ENCODE measurements at regions not wholly inside any gene's neighbourhood (a gene's known extent, or its start where the extent isn't known, plus 50 kb on each side); places are given as distances from the start of the nearest gene placed in this dataset.

DNA sequence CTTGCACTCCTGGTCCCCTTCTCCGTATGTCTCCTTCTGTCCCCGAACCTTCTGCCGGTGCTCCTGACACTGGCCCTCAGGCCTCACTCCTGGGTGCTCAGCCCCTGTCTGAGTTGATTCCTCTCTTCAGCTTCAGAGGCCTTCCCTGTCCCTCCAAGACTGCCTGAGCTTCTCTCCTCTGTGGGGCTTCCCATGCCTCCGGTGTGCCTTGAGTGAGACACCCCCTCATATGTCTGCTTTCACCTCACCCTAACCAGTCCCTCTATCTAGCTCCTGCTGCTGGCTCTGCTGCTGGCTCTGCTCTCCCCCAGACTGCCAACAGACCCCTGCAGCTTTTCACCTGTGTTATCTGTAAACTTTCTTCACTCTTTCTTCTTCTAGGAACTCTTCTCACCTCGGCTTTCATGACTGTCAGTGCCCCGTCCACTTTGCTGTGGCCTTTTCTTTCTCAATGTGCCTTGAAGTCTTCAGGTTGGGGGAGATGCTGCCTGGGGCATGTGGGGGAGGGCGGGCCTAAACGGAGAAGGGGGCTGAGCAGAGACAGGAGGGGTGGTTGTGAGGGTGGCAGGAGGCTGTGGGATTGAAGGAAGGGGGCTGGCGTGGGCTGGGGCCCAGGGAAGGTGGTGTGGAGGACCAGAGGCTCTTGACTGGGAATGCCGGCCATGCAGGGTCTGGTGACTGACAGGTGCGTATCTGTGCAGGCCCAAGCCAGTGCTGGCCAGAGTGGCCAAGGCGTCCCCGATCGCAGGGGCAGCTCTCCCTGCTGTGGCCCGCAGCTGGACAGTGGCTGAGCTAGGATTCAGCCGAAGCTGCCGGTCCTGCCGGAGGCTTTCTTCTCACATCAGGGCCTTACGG is 81.3 kb downstream of the METRNL start:
- Mint-ChIP-seq H3K4me1 (no peaks in the 10 kb centered on the region), H3K4me3 (no peak overlapping the region), H3K36me3 (ENCODE audit: low read depth) (no peaks in the 10 kb centered on the region), H3K27me3 (peaks cover 34% of the 10 kb centered on the region), H3K27ac (no peak overlapping the region), H3K9me3 (peaks cover 2% of the 10 kb centered on the region)
- intact Hi-C loops (cut with micrococcal nuclease), result no loop called here
- ChIA-PET POLR2A (no interaction called here), CTCF (no interaction called here)
- ATAC-seq (ENCODE audit: low read depth) (no peak), DNase-seq (no peak)
- TF ChIP-seq, protein P1, sequence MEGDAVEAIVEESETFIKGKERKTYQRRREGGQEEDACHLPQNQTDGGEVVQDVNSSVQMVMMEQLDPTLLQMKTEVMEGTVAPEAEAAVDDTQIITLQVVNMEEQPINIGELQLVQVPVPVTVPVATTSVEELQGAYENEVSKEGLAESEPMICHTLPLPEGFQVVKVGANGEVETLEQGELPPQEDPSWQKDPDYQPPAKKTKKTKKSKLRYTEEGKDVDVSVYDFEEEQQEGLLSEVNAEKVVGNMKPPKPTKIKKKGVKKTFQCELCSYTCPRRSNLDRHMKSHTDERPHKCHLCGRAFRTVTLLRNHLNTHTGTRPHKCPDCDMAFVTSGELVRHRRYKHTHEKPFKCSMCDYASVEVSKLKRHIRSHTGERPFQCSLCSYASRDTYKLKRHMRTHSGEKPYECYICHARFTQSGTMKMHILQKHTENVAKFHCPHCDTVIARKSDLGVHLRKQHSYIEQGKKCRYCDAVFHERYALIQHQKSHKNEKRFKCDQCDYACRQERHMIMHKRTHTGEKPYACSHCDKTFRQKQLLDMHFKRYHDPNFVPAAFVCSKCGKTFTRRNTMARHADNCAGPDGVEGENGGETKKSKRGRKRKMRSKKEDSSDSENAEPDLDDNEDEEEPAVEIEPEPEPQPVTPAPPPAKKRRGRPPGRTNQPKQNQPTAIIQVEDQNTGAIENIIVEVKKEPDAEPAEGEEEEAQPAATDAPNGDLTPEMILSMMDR (IDR thresholded peaks at IDR 0.05), result no peak

DNA sequence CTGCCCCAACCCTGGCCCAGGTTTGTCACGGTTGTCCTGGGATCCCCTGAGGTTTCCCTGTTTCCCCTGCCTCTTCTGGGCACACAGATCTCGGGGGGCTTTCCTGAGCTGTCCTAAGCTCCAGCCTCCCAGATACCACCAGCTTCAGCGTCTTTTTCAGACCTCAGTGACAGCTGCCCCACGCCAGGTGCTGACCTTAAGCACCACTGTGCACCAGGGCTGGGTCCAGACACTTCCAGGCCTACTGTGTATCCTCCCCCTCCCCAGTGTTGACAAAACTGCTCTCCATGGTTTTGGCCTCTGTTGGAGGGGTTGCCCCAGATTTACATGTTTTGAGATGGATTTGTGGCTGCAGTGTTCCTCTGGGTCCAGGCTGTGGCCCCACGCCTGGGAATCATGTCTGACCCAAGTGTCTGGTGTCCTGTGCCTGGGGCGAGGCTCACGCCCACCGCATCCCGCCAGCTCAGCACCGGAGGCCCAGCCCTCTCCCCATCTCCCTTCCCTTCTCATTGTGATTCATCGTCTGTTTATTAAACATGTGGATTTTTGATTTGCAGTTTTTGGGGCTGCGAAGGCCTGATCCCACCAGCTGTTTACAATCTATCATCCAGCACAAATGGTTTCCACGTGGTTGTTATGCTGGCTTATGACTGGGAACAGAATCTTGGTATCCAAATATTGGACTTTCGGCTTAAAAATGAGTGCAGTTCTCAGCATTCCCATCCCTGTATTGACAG is 82.1 kb downstream of the METRNL start:
- intact Hi-C loops (cut with micrococcal nuclease), result no loop called here
- H3K27ac Mint-ChIP-seq, result no peak overlapping the region
- peaks cover 3% of the 10 kb centered on the region for H3K9me3 Mint-ChIP-seq
- TF ChIP-seq, protein P1 (IDR thresholded peaks at IDR 0.05), result no peak
- ATAC-seq (ENCODE audit: low read depth) (no peak), DNase-seq (no peak)
- H3K4me3 Mint-ChIP-seq, result no peak overlapping the region
- ChIA-PET CTCF (no interaction called here), POLR2A (no interaction called here)
- peaks cover 35% of the 10 kb centered on the region for H3K27me3 Mint-ChIP-seq
- no peaks in the 10 kb centered on the region for H3K4me1 Mint-ChIP-seq
- no peaks in the 10 kb centered on the region for H3K36me3 Mint-ChIP-seq (ENCODE audit: low read depth)

GRCh38 chr17:83162035-83162745 is 82.8 kb downstream of the METRNL start:
- Mint-ChIP-seq H3K4me1 (no peaks in the 10 kb centered on the region), H3K27ac (no peak overlapping the region), H3K4me3 (no peak overlapping the region), H3K9me3 (peaks cover 8% of the 10 kb centered on the region), H3K27me3 (peaks cover 41% of the 10 kb centered on the region), H3K36me3 (ENCODE audit: low read depth) (no peaks in the 10 kb centered on the region)
- no peak for ATAC-seq (ENCODE audit: low read depth)
- CTCF ChIA-PET, result no interaction called here
- TF ChIP-seq, protein P1 (IDR thresholded peaks at IDR 0.05), result no peak
- intact Hi-C loops (cut with micrococcal nuclease), result no loop called here
- no peak for DNase-seq
- POLR2A ChIA-PET, result no interaction called here

DNA sequence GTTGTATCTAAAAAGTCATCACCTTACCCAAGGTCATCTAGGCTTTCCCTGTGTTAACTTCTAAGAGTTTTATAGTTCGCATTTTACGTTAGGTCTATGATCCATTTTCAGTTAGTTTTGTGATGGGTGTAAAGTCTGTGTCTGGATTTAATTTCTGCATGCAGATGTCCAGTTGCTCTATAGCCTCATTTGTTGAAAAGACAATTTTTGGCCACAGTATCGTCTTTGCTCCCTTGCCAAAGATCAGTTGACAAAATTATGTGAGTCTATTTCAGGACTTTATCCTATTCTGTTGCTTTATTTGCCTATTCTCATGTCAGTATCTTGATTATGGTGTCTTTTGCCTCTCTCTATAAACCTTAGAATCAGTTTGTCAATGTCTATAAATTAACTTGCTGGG is 85.1 kb downstream of the METRNL start:
- DNase-seq, result no peak
- no peak for ATAC-seq (ENCODE audit: low read depth)
- no peaks in the 10 kb centered on the region for H3K36me3 Mint-ChIP-seq (ENCODE audit: low read depth)
- POLR2A ChIA-PET, result no interaction called here
- no peak overlapping the region for H3K27ac Mint-ChIP-seq
- H3K4me3 Mint-ChIP-seq, result no peak overlapping the region
- CTCF ChIA-PET, result no interaction called here
- TF ChIP-seq, protein P1 (IDR thresholded peaks at IDR 0.05), result no peak
- H3K4me1 Mint-ChIP-seq, result no peaks in the 10 kb centered on the region
- intact Hi-C loops (cut with micrococcal nuclease), result no loop called here
- H3K27me3 Mint-ChIP-seq, result peaks cover 46% of the 10 kb centered on the region
- peaks cover 11% of the 10 kb centered on the region for H3K9me3 Mint-ChIP-seq
